ENCODE measurements at regions not wholly inside any gene's neighbourhood (a gene's known extent, or its start where the extent isn't known, plus 50 kb on each side); places are given as distances from the start of the nearest gene placed in this dataset.

DNA sequence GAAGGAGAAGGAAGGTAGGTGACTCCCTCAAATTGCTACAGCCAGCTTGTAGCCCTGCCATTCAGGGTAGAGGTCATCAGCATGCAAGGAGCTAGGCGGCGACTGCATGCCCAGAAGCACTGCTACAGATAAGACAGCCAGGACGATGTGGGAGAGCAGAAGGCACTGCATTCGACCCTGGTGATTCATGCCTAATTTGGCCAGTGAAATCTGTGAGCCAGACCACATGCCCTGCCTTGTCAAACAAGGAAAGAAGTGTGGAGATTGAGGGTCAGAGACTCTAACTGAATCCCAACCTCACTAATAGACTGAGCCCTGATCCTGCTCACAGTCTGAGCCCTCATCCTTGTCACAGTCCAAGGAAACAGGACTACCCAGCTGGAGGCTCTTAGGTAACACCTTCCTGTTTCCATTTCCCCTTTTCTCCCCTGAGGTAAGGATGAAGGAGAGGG is 86.6 kb downstream of the LINGO1 start:
- 0% methylated on average over 4 of the region's 4 CpGs for WGBS (ENCODE audit: insufficient coverage, low coverage, missing lambda C conversion rate)
- TF ChIP-seq, protein P1, sequence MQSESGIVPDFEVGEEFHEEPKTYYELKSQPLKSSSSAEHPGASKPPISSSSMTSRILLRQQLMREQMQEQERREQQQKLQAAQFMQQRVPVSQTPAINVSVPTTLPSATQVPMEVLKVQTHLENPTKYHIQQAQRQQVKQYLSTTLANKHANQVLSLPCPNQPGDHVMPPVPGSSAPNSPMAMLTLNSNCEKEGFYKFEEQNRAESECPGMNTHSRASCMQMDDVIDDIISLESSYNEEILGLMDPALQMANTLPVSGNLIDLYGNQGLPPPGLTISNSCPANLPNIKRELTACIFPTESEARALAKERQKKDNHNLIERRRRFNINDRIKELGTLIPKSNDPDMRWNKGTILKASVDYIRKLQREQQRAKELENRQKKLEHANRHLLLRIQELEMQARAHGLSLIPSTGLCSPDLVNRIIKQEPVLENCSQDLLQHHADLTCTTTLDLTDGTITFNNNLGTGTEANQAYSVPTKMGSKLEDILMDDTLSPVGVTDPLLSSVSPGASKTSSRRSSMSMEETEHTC (IDR thresholded peaks at IDR 0.05): no peak
- TF ChIP-seq ZNF586 (CRISPR knock-in tag; conservative IDR thresholded peaks at IDR 0.05) (no peak), SIRT6 (IDR thresholded peaks at IDR 0.05; ENCODE audit: low read depth, low read length) (no peak), ZNF253 (CRISPR knock-in tag; conservative IDR thresholded peaks at IDR 0.05) (no peak), CREM (IDR thresholded peaks at IDR 0.05; ENCODE audit: low read depth) (peak; percentile 42; the same call in 1 of the 2 replicates), FOXJ3 (CRISPR knock-in tag; IDR thresholded peaks at IDR 0.05) (no peak), ZNF274 (IDR thresholded peaks at IDR 0.05; ENCODE audit: borderline replicate concordance, low read depth, low read length) (no peak), ZKSCAN1 (IDR thresholded peaks at IDR 0.05; ENCODE audit: low read depth, low read length) (no peak), PML (IDR thresholded peaks at IDR 0.05; ENCODE audit: low read length) (no peak), CBX3 (IDR thresholded peaks at IDR 0.05; ENCODE audit: borderline replicate concordance in 1 of 2, low read length in 2 of 2) (no peak), ZNF445 (CRISPR knock-in tag; IDR thresholded peaks at IDR 0.05; ENCODE audit: low read depth) (no peak), U2AF2 (optimal IDR thresholded peaks at IDR 0.05; ENCODE audit: low read depth, low read length) (no peak)
- TF ChIP-seq, protein P2, sequence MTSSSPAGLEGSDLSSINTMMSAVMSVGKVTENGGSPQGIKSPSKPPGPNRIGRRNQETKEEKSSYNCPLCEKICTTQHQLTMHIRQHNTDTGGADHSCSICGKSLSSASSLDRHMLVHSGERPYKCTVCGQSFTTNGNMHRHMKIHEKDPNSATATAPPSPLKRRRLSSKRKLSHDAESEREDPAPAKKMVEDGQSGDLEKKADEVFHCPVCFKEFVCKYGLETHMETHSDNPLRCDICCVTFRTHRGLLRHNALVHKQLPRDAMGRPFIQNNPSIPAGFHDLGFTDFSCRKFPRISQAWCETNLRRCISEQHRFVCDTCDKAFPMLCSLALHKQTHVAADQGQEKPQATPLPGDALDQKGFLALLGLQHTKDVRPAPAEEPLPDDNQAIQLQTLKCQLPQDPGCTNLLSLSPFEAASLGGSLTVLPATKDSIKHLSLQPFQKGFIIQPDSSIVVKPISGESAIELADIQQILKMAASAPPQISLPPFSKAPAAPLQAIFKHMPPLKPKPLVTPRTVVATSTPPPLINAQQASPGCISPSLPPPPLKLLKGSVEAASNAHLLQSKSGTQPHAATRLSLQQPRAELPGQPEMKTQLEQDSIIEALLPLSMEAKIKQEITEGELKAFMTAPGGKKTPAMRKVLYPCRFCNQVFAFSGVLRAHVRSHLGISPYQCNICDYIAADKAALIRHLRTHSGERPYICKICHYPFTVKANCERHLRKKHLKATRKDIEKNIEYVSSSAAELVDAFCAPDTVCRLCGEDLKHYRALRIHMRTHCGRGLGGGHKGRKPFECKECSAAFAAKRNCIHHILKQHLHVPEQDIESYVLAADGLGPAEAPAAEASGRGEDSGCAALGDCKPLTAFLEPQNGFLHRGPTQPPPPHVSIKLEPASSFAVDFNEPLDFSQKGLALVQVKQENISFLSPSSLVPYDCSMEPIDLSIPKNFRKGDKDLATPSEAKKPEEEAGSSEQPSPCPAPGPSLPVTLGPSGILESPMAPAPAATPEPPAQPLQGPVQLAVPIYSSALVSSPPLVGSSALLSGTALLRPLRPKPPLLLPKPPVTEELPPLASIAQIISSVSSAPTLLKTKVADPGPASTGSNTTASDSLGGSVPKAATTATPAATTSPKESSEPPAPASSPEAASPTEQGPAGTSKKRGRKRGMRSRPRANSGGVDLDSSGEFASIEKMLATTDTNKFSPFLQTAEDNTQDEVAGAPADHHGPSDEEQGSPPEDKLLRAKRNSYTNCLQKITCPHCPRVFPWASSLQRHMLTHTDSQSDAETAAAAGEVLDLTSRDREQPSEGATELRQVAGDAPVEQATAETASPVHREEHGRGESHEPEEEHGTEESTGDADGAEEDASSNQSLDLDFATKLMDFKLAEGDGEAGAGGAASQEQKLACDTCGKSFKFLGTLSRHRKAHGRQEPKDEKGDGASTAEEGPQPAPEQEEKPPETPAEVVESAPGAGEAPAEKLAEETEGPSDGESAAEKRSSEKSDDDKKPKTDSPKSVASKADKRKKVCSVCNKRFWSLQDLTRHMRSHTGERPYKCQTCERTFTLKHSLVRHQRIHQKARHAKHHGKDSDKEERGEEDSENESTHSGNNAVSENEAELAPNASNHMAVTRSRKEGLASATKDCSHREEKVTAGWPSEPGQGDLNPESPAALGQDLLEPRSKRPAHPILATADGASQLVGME (CRISPR knock-in tag; IDR thresholded peaks at IDR 0.05): no peak
- TF ChIP-seq, protein P3, sequence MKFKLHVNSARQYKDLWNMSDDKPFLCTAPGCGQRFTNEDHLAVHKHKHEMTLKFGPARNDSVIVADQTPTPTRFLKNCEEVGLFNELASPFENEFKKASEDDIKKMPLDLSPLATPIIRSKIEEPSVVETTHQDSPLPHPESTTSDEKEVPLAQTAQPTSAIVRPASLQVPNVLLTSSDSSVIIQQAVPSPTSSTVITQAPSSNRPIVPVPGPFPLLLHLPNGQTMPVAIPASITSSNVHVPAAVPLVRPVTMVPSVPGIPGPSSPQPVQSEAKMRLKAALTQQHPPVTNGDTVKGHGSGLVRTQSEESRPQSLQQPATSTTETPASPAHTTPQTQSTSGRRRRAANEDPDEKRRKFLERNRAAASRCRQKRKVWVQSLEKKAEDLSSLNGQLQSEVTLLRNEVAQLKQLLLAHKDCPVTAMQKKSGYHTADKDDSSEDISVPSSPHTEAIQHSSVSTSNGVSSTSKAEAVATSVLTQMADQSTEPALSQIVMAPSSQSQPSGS (CRISPR knock-in tag; IDR thresholded peaks at IDR 0.05): no peak

More for the DNA sequence above, 86.6 kb downstream of the LINGO1 start:
- Histone ChIP-seq H3K9ac (ENCODE audit: insufficient read depth in 1 of 2, low read depth in 2 of 2, low read length in 2 of 2) (no peak overlapping the region; a peak in 1 of 4 replicates), H3K27me3 (ENCODE audit: control insufficient read depth in 2 of 2, insufficient read depth in 2 of 2, low read length in 2 of 2) (no peaks in the 10 kb centered on the region; a peak in 1 of 5 replicates), H3K36me3 (ENCODE audit: control insufficient read depth, insufficient read depth, low read length) (no peaks in the 10 kb centered on the region), H3K27ac (ENCODE audit: extremely low read depth, low read depth, low read length) (no peak overlapping the region), H3K4me2 (ENCODE audit: insufficient read depth, low read length) (no peak overlapping the region), H3K4me3 (no peak overlapping the region), H4K20me1 (replicated peaks; ENCODE audit: control insufficient read depth, insufficient read depth, low read length) (no peaks in the 10 kb centered on the region; the same call in 1 of the 2 replicates), H2AFZ (ENCODE audit: low read depth, low read length) (no peak overlapping the region), H3K4me1 (replicated peaks in 1 of 2; ENCODE audit: control insufficient read depth in 2 of 2, insufficient read depth in 2 of 2, low read length in 2 of 2) (peaks cover 0 to 30% of the 10 kb centered on the region in 2 experiments; a peak in 4 of 5 replicates), H3K79me2 (ENCODE audit: control insufficient read depth, insufficient read depth, low read length) (no peaks in the 10 kb centered on the region), H3K9me3 (replicated peaks; ENCODE audit: control insufficient read depth, insufficient read depth, low read depth, low read length) (no peaks in the 10 kb centered on the region), H3K9me1 (ENCODE audit: control insufficient read depth, insufficient read depth, low read length) (no peaks in the 10 kb centered on the region)
- ATAC-seq (peak; percentile 6; the same call in 1 of the 3 replicates), FAIRE-seq (peak; percentile 80), DNase-seq (ENCODE audit: extremely low read depth in 1 of 4, low spot score in 3 of 4) (peak; percentile 44 to 57 (median 51))
- in situ Hi-C loops (cut with MboI): no loop called here
- ChIA-PET CTCF (ENCODE audit: low intra/inter-chr PET ratio) (interaction anchor here (0.6 kb wide), 1 partner anchor 692 kb away, joined by 3 read pairs; no protein-coding TSS in a partner anchor), POLR2A (interaction anchor here (0.8 kb wide), 1 partner anchor 388 kb away, joined by 3 read pairs; no protein-coding TSS in a partner anchor)
- BruUV-seq (replicated peaks): no TSS peak
- intact Hi-C loops (cut with micrococcal nuclease): loop anchor here (5.0 kb wide), 1 partner anchor 519 kb away; no protein-coding TSS in a partner anchor

All from K562 (cell line).